ENCODE measurements at regions not wholly inside any gene's neighbourhood (a gene's known extent, or its start where the extent isn't known, plus 50 kb on each side); places are given as distances from the start of the nearest gene placed in this dataset.

DNA sequence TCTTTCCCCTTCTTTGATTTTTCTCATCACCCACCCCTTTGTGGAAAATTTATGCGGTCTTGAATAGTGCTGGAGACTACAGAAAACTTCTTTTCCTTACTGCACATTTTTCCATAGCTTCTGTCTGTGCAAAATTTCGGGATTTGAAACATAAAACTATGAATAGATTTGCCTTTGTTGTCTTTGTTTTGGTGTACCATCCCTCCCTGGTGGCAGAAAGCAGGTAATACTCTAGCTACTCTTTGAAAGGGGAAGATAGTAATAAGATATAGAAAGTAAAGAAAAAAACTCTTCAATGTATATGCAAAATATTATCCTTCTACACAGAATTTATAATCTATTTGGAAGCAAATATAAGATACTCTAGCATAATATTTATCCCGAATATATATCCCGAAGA, 79.1 kb upstream of the LMO3 start:
- H3K4me3 ChIP-seq = no peak overlapping the region
- DNase-seq (ENCODE audit: low spot score in 2 of 2) = no peak
- H3K4me1 ChIP-seq = no peaks in the 10 kb centered on the region
- no peak overlapping the region for H3K27ac ChIP-seq
- WGBS, 2 donors = 74 to 80% methylated on average over 4 of the region's 4 CpGs
- H3K27me3 ChIP-seq = no peaks in the 10 kb centered on the region
- H3K9me3 ChIP-seq = no peaks in the 10 kb centered on the region
- H3K36me3 ChIP-seq = no peaks in the 10 kb centered on the region
- TF ChIP-seq, protein P1, sequence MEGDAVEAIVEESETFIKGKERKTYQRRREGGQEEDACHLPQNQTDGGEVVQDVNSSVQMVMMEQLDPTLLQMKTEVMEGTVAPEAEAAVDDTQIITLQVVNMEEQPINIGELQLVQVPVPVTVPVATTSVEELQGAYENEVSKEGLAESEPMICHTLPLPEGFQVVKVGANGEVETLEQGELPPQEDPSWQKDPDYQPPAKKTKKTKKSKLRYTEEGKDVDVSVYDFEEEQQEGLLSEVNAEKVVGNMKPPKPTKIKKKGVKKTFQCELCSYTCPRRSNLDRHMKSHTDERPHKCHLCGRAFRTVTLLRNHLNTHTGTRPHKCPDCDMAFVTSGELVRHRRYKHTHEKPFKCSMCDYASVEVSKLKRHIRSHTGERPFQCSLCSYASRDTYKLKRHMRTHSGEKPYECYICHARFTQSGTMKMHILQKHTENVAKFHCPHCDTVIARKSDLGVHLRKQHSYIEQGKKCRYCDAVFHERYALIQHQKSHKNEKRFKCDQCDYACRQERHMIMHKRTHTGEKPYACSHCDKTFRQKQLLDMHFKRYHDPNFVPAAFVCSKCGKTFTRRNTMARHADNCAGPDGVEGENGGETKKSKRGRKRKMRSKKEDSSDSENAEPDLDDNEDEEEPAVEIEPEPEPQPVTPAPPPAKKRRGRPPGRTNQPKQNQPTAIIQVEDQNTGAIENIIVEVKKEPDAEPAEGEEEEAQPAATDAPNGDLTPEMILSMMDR (IDR thresholded peaks at IDR 0.05) = no peak
- no peak for TF ChIP-seq POLR2A (IDR thresholded peaks at IDR 0.05)
- no peak for TF ChIP-seq EP300 (IDR thresholded peaks at IDR 0.05)

DNA sequence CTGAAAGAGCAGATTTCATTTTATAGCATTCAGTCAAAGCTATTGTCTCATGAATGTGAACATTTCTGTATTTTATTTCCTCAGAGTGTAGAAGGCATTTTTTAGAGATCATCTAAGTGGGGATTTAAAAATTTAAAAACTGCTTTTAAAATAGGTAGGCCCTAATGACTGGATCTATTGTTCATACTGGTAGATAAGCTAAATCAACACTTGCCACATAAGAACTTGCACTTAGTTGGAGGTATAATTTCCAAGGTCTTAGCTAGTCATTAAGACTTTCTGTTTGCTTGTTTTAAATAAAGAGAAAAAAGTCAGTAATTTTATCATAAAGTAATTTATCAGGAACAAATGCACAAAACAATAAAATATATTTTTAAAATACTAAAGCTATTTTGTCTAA, 75.2 kb upstream of the LMO3 start:
- Histone ChIP-seq H3K9me3 (no peaks in the 10 kb centered on the region), H3K36me3 (no peaks in the 10 kb centered on the region), H3K4me1 (no peaks in the 10 kb centered on the region), H3K4me3 (no peak overlapping the region), H3K27me3 (no peaks in the 10 kb centered on the region), H3K27ac (no peak overlapping the region)
- TF ChIP-seq, protein P1 (IDR thresholded peaks at IDR 0.05) = no peak
- TF ChIP-seq POLR2A (IDR thresholded peaks at IDR 0.05) = no peak
- no peak for DNase-seq (ENCODE audit: low spot score in 2 of 2)

DNA sequence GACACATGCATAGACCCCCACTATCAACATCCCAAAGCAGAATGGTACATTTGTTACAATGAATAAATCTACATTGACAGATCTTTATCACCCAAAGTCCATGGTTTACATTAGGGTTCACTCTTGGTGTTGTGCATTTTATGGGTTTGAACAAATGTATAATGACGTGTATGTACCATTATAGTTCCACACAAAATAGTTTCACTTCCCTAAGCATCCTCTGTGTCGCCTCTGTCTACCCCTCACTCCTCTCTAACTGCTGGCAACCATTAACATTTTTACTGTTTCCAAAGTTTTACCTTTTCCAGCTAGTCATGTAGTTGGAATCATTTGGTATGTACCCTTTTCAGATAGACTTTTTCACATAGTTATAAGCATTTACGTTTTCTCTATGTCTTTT, 69.5 kb upstream of the LMO3 start:
- Histone ChIP-seq H3K36me3 (no peaks in the 10 kb centered on the region), H3K27ac (no peak overlapping the region), H3K4me1 (no peaks in the 10 kb centered on the region), H3K9me3 (no peaks in the 10 kb centered on the region), H3K27me3 (no peaks in the 10 kb centered on the region), H3K4me3 (no peak overlapping the region)
- TF ChIP-seq, protein P1 (IDR thresholded peaks at IDR 0.05) = no peak
- TF ChIP-seq EP300 (IDR thresholded peaks at IDR 0.05) (no peak), POLR2A (IDR thresholded peaks at IDR 0.05) (no peak)
- DNase-seq (ENCODE audit: low spot score in 2 of 2) = no peak
- WGBS, 2 donors = 47 to 60% methylated on average over 2 of the region's 3 CpGs

DNA sequence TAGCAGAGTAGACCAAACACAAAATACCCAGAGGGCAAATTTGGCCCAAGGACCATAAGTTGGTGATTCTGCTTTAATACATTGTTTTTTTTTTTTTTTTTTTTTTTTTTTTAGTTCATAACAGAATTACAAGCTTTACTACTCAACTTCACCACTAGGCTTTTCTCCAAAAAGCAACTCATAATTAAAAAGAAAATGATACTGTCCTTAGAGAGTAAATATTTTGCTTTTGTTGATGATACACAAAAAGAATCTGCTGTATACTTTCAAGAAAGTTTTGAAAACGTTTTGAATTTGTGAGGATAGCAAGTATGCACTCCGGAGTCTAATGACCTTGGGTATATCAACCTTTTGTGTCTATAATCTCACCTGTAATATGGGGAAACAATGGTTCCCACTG, 68.9 kb upstream of the LMO3 start:
- H3K4me1 ChIP-seq = no peaks in the 10 kb centered on the region
- no peak for DNase-seq (ENCODE audit: low spot score in 2 of 2)
- H3K27ac ChIP-seq = no peak overlapping the region
- no peaks in the 10 kb centered on the region for H3K36me3 ChIP-seq
- no peaks in the 10 kb centered on the region for H3K9me3 ChIP-seq
- no peak overlapping the region for H3K4me3 ChIP-seq
- 61 to 77% methylated on average over 2 of the region's 2 CpGs for WGBS, 2 donors
- no peak for TF ChIP-seq EP300 (IDR thresholded peaks at IDR 0.05)
- no peak for TF ChIP-seq POLR2A (IDR thresholded peaks at IDR 0.05)
- TF ChIP-seq, protein P1 (IDR thresholded peaks at IDR 0.05) = no peak
- no peaks in the 10 kb centered on the region for H3K27me3 ChIP-seq

DNA sequence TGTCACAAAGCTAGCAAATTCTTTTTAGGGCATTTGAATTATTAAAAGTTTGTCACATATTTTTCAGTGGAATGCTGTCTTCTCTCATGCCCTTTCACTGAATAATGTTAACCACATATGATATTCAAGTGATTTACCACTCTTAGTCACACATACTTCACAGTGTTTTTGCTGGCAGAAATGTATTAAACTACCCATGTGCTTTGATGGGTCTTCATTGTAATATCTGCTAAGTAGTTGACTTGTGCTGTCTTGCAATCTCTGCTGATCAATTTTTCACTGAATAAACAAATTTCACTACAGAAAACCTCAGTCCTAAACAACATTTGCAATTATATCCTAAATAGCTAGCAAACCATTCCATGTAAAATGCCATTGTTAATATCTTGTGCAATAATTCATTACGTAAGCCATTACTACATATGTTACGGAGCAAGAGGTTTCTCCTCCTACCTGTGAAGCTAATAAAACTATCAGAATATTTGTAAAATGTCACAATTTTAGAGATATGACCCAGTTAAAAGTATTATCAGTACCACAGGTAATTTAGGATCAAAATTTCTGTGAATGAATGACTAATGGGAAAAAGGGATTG, 64.6 kb upstream of the LMO3 start:
- H3K4me3 ChIP-seq = no peak overlapping the region
- no peak for DNase-seq (ENCODE audit: low spot score in 2 of 2)
- no peaks in the 10 kb centered on the region for H3K36me3 ChIP-seq
- 88 to 90% methylated on average over 2 of the region's 2 CpGs for WGBS, 2 donors
- H3K4me1 ChIP-seq = no peaks in the 10 kb centered on the region
- H3K27ac ChIP-seq = no peak overlapping the region
- H3K9me3 ChIP-seq = no peaks in the 10 kb centered on the region
- TF ChIP-seq EP300 (IDR thresholded peaks at IDR 0.05) (no peak), POLR2A (IDR thresholded peaks at IDR 0.05) (no peak)
- TF ChIP-seq, protein P1 (IDR thresholded peaks at IDR 0.05) = no peak
- H3K27me3 ChIP-seq = no peaks in the 10 kb centered on the region
